ENCODE measurements at regions not wholly inside any gene's neighbourhood (a gene's known extent, or its start where the extent isn't known, plus 50 kb on each side); places are given as distances from the start of the nearest gene placed in this dataset.

- TF ChIP-seq CTCF (IDR thresholded peaks at IDR 0.05): no peak
- TF ChIP-seq POLR2A (IDR thresholded peaks at IDR 0.05): no peak
- H3K36me3 ChIP-seq (ENCODE audit: low read depth, missing control alignments): no peaks in the 10 kb centered on the region
- 90 to 94% methylated on average over 21 of the region's 21 CpGs for WGBS, 2 donors
- no peaks in the 10 kb centered on the region for H3K4me1 ChIP-seq
- no peaks in the 10 kb centered on the region for H3K9me3 ChIP-seq
- no peak overlapping the region for H3K27ac ChIP-seq
- intact Hi-C loops (cut with DNase I; ENCODE audit: low total_unique reads): no loop called here
- no peak for DNase-seq
- H3K27me3 ChIP-seq: no peaks in the 10 kb centered on the region
- H3K4me3 ChIP-seq: no peak overlapping the region
These were observed 49.7 kb downstream of the CYRIA start for GRCh38 chr2:16615687-16616615.

- no peak for DNase-seq
- Histone ChIP-seq H3K4me3 (no peak overlapping the region), H3K36me3 (ENCODE audit: low read depth, missing control alignments) (no peaks in the 10 kb centered on the region), H3K27me3 (no peaks in the 10 kb centered on the region), H3K4me1 (no peaks in the 10 kb centered on the region), H3K27ac (no peak overlapping the region), H3K9me3 (no peaks in the 10 kb centered on the region)
- 92 to 96% methylated on average over 3 of the region's 3 CpGs for WGBS, 2 donors
- intact Hi-C loops (cut with DNase I; ENCODE audit: low total_unique reads): no loop called here
- TF ChIP-seq CTCF (IDR thresholded peaks at IDR 0.05) (no peak), POLR2A (IDR thresholded peaks at IDR 0.05) (no peak)
These were observed 50.4 kb downstream of the CYRIA start for GRCh38 chr2:16615246-16615645.

- intact Hi-C loops (cut with DNase I; ENCODE audit: low total_unique reads): loop anchor here (5.0 kb wide), 1 partner anchor 143 kb away; no protein-coding TSS in a partner anchor
- 65 to 73% methylated on average over 9 to 10 of the region's 10 CpGs for WGBS, 2 donors
- Histone ChIP-seq H3K36me3 (ENCODE audit: low read depth, missing control alignments) (no peaks in the 10 kb centered on the region), H3K4me1 (no peaks in the 10 kb centered on the region), H3K27ac (no peak overlapping the region), H3K4me3 (no peak overlapping the region), H3K9me3 (no peaks in the 10 kb centered on the region), H3K27me3 (no peaks in the 10 kb centered on the region)
- no peak for DNase-seq
- TF ChIP-seq POLR2A (IDR thresholded peaks at IDR 0.05): no peak
- no peak for TF ChIP-seq CTCF (IDR thresholded peaks at IDR 0.05)
These were observed 51.2 kb downstream of the CYRIA start for GRCh38 chr2:16614314-16614860.

- H3K27me3 ChIP-seq: no peaks in the 10 kb centered on the region
These were observed 52.1 kb downstream of the CYRIA start for GRCh38 chr2:16613539-16614011.

More at GRCh38 chr2:16613539-16614011, 52.1 kb downstream of the CYRIA start:
- no peaks in the 10 kb centered on the region for H3K4me1 ChIP-seq
- intact Hi-C loops (cut with DNase I; ENCODE audit: low total_unique reads): loop anchor here (5.0 kb wide), 1 partner anchor 144 kb away; no protein-coding TSS in a partner anchor
- WGBS, 2 donors: 34 to 38% methylated on average over 6 of the region's 6 CpGs
- no peaks in the 10 kb centered on the region for H3K36me3 ChIP-seq (ENCODE audit: low read depth, missing control alignments)
- DNase-seq: no peak
- H3K9me3 ChIP-seq: no peaks in the 10 kb centered on the region
- H3K27ac ChIP-seq: no peak overlapping the region
- TF ChIP-seq POLR2A (IDR thresholded peaks at IDR 0.05) (no peak), CTCF (IDR thresholded peaks at IDR 0.05) (peak in 2 of 3 experiments; percentile 39 to 43)
- H3K4me3 ChIP-seq: no peak overlapping the region
